ENCODE measurements at regions not wholly inside any gene's neighbourhood (a gene's known extent, or its start where the extent isn't known, plus 50 kb on each side); places are given as distances from the start of the nearest gene placed in this dataset.

DNA sequence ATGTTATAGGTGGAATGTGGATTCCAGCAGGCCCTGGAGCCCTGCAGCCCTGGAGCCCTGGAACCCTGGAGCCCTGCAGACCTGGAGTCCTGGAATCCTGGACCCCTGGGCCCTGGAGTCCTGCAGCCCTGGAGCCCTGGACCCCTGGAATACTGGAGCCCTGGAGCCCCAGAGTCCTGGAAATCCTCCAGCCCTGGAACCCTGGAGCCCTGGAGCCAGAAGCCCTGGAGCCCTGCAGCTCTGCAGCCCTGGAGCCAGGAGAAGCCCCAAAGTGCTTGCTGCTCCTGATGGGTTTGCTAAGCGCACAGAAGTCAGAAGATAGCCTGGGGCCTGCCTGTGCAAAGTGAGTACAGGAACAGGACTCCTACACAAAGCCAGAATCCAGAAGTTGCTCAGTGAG lies 223.1 kb upstream of the PDE10A start (continued):
- TF ChIP-seq SMC3 (IDR thresholded peaks at IDR 0.05; ENCODE audit: low read depth, low read length) (no peak), MAFK (IDR thresholded peaks at IDR 0.05; ENCODE audit: low read depth, low read length) (no peak), CEBPB (IDR thresholded peaks at IDR 0.05; ENCODE audit: low read depth, low read length) (no peak), RCOR1 (IDR thresholded peaks at IDR 0.05; ENCODE audit: insufficient replicate concordance, low read length) (no peak), POLR2A (IDR thresholded peaks at IDR 0.05; ENCODE audit: low read depth, low read length) (no peak), NFE2L2 (IDR thresholded peaks at IDR 0.05; ENCODE audit: low read depth, low read length) (no peak), CHD1 (IDR thresholded peaks at IDR 0.05; ENCODE audit: low read depth, low read length) (no peak)
